ENCODE measurements at regions not wholly inside any gene's neighbourhood (a gene's known extent, or its start where the extent isn't known, plus 50 kb on each side); places are given as distances from the start of the nearest gene placed in this dataset.

- TF ChIP-seq IRF9 (CRISPR knock-in tag; IDR thresholded peaks at IDR 0.05; ENCODE audit: borderline replicate concordance) (no peak), ARNTL (CRISPR knock-in tag; IDR thresholded peaks at IDR 0.05) (no peak), POLR2A (IDR thresholded peaks at IDR 0.05; ENCODE audit: insufficient read depth in 1 of 2, low read depth in 2 of 2, low read length in 2 of 2) (no peak), ZNF580 (CRISPR knock-in tag; IDR thresholded peaks at IDR 0.05; ENCODE audit: borderline replicate concordance, low read depth) (no peak), YY1 (IDR thresholded peaks at IDR 0.05; ENCODE audit: insufficient read depth, insufficient replicate concordance, low read depth, low read length) (no peak), TAF1 (CRISPR knock-in tag; IDR thresholded peaks at IDR 0.05) (no peak)
These were observed 1085.6 kb downstream of the SOCS6 start for GRCh38 chr18:71374294-71375000.

Data from HepG2 (cell line).